Chondrocyte (in vitro differentiated cells): ENCODE measurements at regions not wholly inside any gene's neighbourhood (a gene's known extent, or its start where the extent isn't known, plus 50 kb on each side); places are given as distances from the start of the nearest gene placed in this dataset.
A peak's percentile ranks its signal among the peaks of the same experiment; 100 is the strongest.

Source experiments
- DNase-seq: peaks from one replicate; pipeline ENCODE4 v3.0.0; 2021; ENCODE audit warnings: mixed read lengths, low spot score
- H3K27ac Mint-ChIP-seq: one replicate; pipeline ENCODE4 v1.8.0; 2021; ENCODE audit warnings: mild to moderate bottlenecking, moderate library complexity, mixed read lengths; ENCODE audit not compliant: unreplicated experiment
- H3K27me3 Mint-ChIP-seq: 2 replicates; pipeline ENCODE4 v1.8.0; 2021; ENCODE audit warnings: low read depth, mixed read lengths
- H3K36me3 Mint-ChIP-seq: 2 replicates; pipeline ENCODE4 v1.8.0; 2021; ENCODE audit warnings: low read depth, mixed read lengths
- H3K4me1 Mint-ChIP-seq: 2 replicates; pipeline ENCODE4 v1.8.0; 2021; ENCODE audit warnings: low read depth, mild to moderate bottlenecking, mixed read lengths
- H3K4me3 Mint-ChIP-seq: one replicate; pipeline ENCODE4 v1.8.0; 2021; ENCODE audit warnings: mild to moderate bottlenecking, moderate library complexity, mixed read lengths; ENCODE audit not compliant: unreplicated experiment
- H3K9me3 Mint-ChIP-seq: 2 replicates; pipeline ENCODE4 v1.8.0; 2021; ENCODE audit warnings: low read depth, mixed read lengths
- TF ChIP-seq, protein P1 (sequence below): fragments of 200-600 bp; sonication (generic); IDR thresholded peaks from 2 replicates; pipeline ENCODE4 v1.5.0; 2021; ENCODE audit warnings: antibody characterized with exemption, mild to moderate bottlenecking, moderate library complexity

DNA sequence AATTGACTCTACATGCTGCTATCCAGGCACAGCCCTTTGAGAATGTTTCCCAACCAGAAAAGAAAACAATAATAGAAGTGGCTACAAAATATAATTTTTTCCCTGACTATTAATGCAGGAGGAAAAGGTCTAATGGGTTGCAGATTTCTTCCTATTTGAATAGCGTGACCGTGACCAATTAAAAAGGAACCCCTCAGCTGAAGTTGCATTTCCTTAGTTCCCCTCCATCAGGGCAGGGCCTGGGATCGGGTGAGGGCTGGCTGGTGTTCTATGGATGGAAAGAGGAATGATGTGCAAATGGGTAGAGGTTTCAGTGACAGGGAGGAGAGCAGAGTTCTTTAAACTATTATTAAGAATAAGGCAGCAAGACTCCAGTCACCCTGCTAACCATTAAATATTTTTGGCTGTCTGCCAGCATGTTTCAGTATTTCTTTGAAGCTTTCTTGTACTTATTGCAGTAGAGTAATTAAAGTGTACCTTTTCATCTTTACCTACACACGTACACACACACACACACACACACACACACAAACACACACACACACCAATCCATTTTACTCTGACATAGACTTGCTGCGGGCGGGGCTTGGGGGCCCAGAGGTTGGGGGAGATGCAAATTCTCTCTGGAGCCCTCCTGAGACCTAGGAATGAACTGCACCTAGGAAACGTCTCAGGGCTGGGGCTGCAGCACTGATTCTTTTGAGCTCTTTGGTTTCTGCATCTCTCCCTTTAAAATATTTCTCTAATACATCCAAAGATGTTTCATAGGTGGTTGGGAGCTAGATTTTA, 154.8 kb upstream of the SLC35B3 start:
- Mint-ChIP-seq H3K27me3 (no peaks in the 10 kb centered on the region), H3K9me3 (peaks cover 24% of the 10 kb centered on the region), H3K4me3 (no peak overlapping the region), H3K4me1 (peaks cover 14% of the 10 kb centered on the region), H3K27ac (no peak overlapping the region), H3K36me3 (peaks cover 2% of the 10 kb centered on the region)
- DNase-seq: no peak
- TF ChIP-seq, protein P1, sequence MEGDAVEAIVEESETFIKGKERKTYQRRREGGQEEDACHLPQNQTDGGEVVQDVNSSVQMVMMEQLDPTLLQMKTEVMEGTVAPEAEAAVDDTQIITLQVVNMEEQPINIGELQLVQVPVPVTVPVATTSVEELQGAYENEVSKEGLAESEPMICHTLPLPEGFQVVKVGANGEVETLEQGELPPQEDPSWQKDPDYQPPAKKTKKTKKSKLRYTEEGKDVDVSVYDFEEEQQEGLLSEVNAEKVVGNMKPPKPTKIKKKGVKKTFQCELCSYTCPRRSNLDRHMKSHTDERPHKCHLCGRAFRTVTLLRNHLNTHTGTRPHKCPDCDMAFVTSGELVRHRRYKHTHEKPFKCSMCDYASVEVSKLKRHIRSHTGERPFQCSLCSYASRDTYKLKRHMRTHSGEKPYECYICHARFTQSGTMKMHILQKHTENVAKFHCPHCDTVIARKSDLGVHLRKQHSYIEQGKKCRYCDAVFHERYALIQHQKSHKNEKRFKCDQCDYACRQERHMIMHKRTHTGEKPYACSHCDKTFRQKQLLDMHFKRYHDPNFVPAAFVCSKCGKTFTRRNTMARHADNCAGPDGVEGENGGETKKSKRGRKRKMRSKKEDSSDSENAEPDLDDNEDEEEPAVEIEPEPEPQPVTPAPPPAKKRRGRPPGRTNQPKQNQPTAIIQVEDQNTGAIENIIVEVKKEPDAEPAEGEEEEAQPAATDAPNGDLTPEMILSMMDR: peak; percentile 17

DNA sequence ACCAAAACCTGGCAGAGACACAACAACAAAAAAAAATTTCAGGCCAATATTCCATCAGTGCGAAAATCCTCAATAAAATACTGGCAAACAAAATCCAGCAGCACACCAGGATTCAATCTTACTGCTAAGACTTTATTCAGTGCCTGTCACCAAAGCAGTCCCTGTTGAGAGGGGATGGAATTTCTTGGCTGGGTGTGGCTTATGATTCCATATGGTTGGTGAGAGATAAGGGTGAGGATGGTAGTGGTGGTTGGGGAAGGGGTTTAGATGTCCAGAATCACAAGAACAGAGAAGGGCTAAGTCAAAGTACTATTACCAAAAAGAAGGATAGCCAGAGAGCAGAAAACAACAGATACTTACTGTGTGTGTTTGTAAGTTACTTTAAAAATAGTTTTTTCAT, 152.8 kb upstream of the SLC35B3 start:
- H3K27ac Mint-ChIP-seq: no peak overlapping the region

DNA sequence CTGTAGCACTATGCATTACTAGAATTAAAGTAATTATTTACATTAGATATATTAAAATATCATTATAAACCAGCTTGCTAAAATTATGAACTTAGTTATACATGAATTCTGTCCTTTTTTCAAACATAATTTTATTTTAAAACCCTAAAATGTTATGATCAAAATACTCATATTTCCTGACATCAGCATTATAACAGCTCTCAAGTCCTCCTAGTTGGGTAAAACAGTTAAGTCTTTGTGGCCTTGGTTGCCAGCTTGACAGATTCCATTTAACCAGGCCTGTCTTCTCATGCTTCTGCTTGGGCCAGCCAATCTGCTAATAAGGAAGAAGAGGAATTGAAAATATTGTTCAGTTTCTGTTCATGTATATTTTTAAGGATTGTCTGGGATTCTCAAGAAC, 147.9 kb upstream of the SLC35B3 start:
- no peaks in the 10 kb centered on the region for H3K9me3 Mint-ChIP-seq
- no peaks in the 10 kb centered on the region for H3K36me3 Mint-ChIP-seq

More for the DNA sequence above, 152.8 kb upstream of the SLC35B3 start:
- TF ChIP-seq, protein P1: no peak
- DNase-seq: no peak
- Mint-ChIP-seq H3K4me1 (peaks cover 14% of the 10 kb centered on the region), H3K4me3 (no peak overlapping the region), H3K36me3 (peaks cover 2% of the 10 kb centered on the region), H3K9me3 (peaks cover 11% of the 10 kb centered on the region), H3K27me3 (no peaks in the 10 kb centered on the region)

DNA sequence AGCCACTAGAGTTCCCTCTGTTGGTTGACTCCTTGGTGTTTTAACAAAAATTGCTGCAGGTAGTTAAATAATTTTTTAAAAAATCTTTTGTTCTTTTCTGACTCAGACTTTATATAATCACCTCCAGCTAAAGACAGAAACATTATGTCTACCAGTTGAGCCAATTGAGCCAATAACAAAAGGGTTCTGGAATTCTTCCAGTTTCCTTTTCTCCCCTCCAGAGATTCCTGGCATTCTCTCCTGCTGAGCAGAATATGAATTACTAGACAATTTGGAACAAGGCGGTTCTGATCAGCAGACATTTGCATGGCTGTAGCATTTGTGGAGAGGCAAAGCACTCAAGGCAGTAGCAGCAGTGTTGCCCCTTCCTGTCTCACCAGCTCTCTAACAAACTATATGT, 144.0 kb upstream of the SLC35B3 start:
- TF ChIP-seq, protein P1: no peak
- peaks cover 6% of the 10 kb centered on the region for H3K4me1 Mint-ChIP-seq
- DNase-seq: no peak
- no peak overlapping the region for H3K27ac Mint-ChIP-seq
- H3K36me3 Mint-ChIP-seq: no peaks in the 10 kb centered on the region
- no peaks in the 10 kb centered on the region for H3K27me3 Mint-ChIP-seq
- no peaks in the 10 kb centered on the region for H3K9me3 Mint-ChIP-seq
- no peak overlapping the region for H3K4me3 Mint-ChIP-seq

More for the DNA sequence above, 147.9 kb upstream of the SLC35B3 start:
- DNase-seq: no peak
- Mint-ChIP-seq H3K4me1 (peaks cover 8% of the 10 kb centered on the region), H3K27ac (no peak overlapping the region), H3K4me3 (no peak overlapping the region), H3K27me3 (no peaks in the 10 kb centered on the region)
- TF ChIP-seq, protein P1: no peak

DNA sequence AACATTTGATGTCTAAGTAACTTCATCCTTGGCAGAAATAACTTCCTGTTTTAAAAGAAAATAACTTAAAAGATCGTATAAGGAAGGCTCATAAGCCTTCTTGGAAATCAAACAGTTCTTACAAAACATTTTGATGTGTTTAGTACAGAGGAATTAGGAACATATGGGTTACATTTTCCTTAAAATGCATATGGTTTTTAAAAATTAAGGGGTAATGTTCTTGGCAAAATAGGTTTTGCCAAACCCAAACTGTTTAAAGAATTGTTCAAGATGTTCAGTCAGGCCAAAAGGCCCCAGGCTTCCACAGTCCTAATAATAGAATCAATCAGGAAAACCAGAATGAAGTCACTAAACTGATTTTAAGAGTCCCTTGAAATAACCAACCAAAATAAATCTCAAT, 142.7 kb upstream of the SLC35B3 start:
- Mint-ChIP-seq H3K9me3 (no peaks in the 10 kb centered on the region), H3K36me3 (no peaks in the 10 kb centered on the region), H3K4me1 (peaks cover 6% of the 10 kb centered on the region), H3K27me3 (no peaks in the 10 kb centered on the region), H3K4me3 (no peak overlapping the region), H3K27ac (no peak overlapping the region)
- TF ChIP-seq, protein P1: no peak
- DNase-seq: no peak
